ENCODE measurements at regions not wholly inside any gene's neighbourhood (a gene's known extent, or its start where the extent isn't known, plus 50 kb on each side); places are given as distances from the start of the nearest gene placed in this dataset.

GRCh38 chr2:5538313-5538712 lies 153.9 kb upstream of the SOX11 start:
- no peak for DNase-seq

- DNase-seq, result no peak
These were observed 153.4 kb upstream of the SOX11 start for GRCh38 chr2:5538772-5539171.

GRCh38 chr2:5539282-5540165 lies 152.7 kb upstream of the SOX11 start:
- DNase-seq, result no peak

- DNase-seq, result no peak
These were observed 151.3 kb upstream of the SOX11 start for GRCh38 chr2:5540856-5541255.

- DNase-seq, result no peak
These were observed 147.9 kb upstream of the SOX11 start for GRCh38 chr2:5544205-5544786.

- DNase-seq, result no peak
These were observed 146.0 kb upstream of the SOX11 start for GRCh38 chr2:5546181-5546580.

- peak in 2 of 3 donors; percentile 15 to 28 for DNase-seq
These were observed 143.0 kb upstream of the SOX11 start for GRCh38 chr2:5548991-5549715.

- DNase-seq, result peak in 2 of 3 donors; percentile 1 to 42
These were observed 142.4 kb upstream of the SOX11 start for GRCh38 chr2:5549771-5550170.

GRCh38 chr2:5555636-5556035 lies 136.5 kb upstream of the SOX11 start:
- no peak for DNase-seq

- DNase-seq, result peak in 1 of 3 donors; percentile 2
These were observed 131.2 kb upstream of the SOX11 start for GRCh38 chr2:5561006-5561405.

GRCh38 chr2:5562426-5562825 lies 129.8 kb upstream of the SOX11 start:
- DNase-seq, result peak in 1 of 3 donors; percentile 16

GRCh38 chr2:5562865-5563264 lies 129.3 kb upstream of the SOX11 start:
- no peak for DNase-seq

GRCh38 chr2:5563411-5563810 lies 128.8 kb upstream of the SOX11 start:
- no peak for DNase-seq

GRCh38 chr2:5569256-5569655 lies 122.9 kb upstream of the SOX11 start:
- DNase-seq, result peak in 1 of 3 donors; percentile 37

GRCh38 chr2:5576015-5576414 lies 116.2 kb upstream of the SOX11 start:
- no peak for DNase-seq

- peak in 1 of 3 donors; percentile 24 for DNase-seq
These were observed 104.4 kb upstream of the SOX11 start for GRCh38 chr2:5587766-5588165.

- no peak for DNase-seq
These were observed 103.6 kb upstream of the SOX11 start for GRCh38 chr2:5588601-5589000.

GRCh38 chr2:5589183-5589582 lies 103.0 kb upstream of the SOX11 start:
- DNase-seq, result no peak

- DNase-seq, result peak; percentile 58 to 75 (median 62)
These were observed 101.3 kb upstream of the SOX11 start for GRCh38 chr2:5590886-5591285.

- DNase-seq, result peak in 1 of 3 donors; percentile 33
These were observed 99.3 kb upstream of the SOX11 start for GRCh38 chr2:5592916-5593315.

GRCh38 chr2:5594249-5594695 lies 97.9 kb upstream of the SOX11 start:
- no peak for DNase-seq

GRCh38 chr2:5596868-5597267 lies 95.3 kb upstream of the SOX11 start:
- DNase-seq, result no peak

GRCh38 chr2:5598156-5598555 lies 94.0 kb upstream of the SOX11 start:
- DNase-seq, result no peak
